GM18907 (cell line): ENCODE measurements at regions not wholly inside any gene's neighbourhood (a gene's known extent, or its start where the extent isn't known, plus 50 kb on each side); places are given as distances from the start of the nearest gene placed in this dataset.
"Not testable (repeated sequence)": the region's sequence is repeated elsewhere in the genome, so short reads cannot be mapped to it uniquely, and the experiment has no call there.

Experiments used
- ATAC-seq: cut with Tn5 transposase; IDR thresholded peaks from one replicate; pipeline ENCODE4 v1.9.1; 2021; ENCODE audit warnings: mild to moderate bottlenecking, moderate library complexity; ENCODE audit not compliant: unreplicated experiment

GRCh38 chr3:102032491-102033383 lies 183.4 kb downstream of the NFKBIZ start:
- no peak for ATAC-seq

- no peak for ATAC-seq
Observed at GRCh38 chr3:102034639-102035451, 185.5 kb downstream of the NFKBIZ start.

GRCh38 chr3:102036017-102036416 lies 186.7 kb downstream of the NFKBIZ start:
- peak; percentile 69 for ATAC-seq

GRCh38 chr3:102036472-102036871 lies 187.2 kb downstream of the NFKBIZ start:
- no peak for ATAC-seq

- ATAC-seq: no peak
Observed at GRCh38 chr3:102037209-102037608, 187.9 kb downstream of the NFKBIZ start.

GRCh38 chr3:102037791-102038190 lies 188.5 kb downstream of the NFKBIZ start:
- no peak for ATAC-seq

GRCh38 chr3:102038477-102039142 lies 189.3 kb downstream of the NFKBIZ start:
- peak; percentile 88 for ATAC-seq

GRCh38 chr3:102040144-102040543 lies 190.8 kb downstream of the NFKBIZ start:
- ATAC-seq: not testable (repeated sequence)

- peak; percentile 61 for ATAC-seq
Observed at GRCh38 chr3:102053375-102053989, 204.2 kb downstream of the NFKBIZ start.

GRCh38 chr3:102054543-102055080 lies 205.3 kb downstream of the NFKBIZ start:
- ATAC-seq: no peak

- peak; percentile 74 for ATAC-seq
Observed at GRCh38 chr3:102057781-102058421, 208.6 kb downstream of the NFKBIZ start.

GRCh38 chr3:102059145-102059943 lies 210.0 kb downstream of the NFKBIZ start:
- peak; percentile 79 for ATAC-seq

- peak; percentile 30 for ATAC-seq
Observed at GRCh38 chr3:102060814-102061213, 211.5 kb downstream of the NFKBIZ start.

GRCh38 chr3:102063572-102063971 lies 214.3 kb downstream of the NFKBIZ start:
- ATAC-seq: no peak

GRCh38 chr3:102066470-102066869 lies 217.2 kb downstream of the NFKBIZ start:
- no peak for ATAC-seq

- no peak for ATAC-seq
Observed at GRCh38 chr3:102068327-102068726, 219.0 kb downstream of the NFKBIZ start.

GRCh38 chr3:102068736-102069135 lies 219.4 kb downstream of the NFKBIZ start:
- ATAC-seq: no peak

- ATAC-seq: no peak
Observed at GRCh38 chr3:102069211-102069662, 219.9 kb downstream of the NFKBIZ start.

GRCh38 chr3:102074946-102075345 lies 225.6 kb downstream of the NFKBIZ start:
- no peak for ATAC-seq
